ENCODE measurements at regions not wholly inside any gene's neighbourhood (a gene's known extent, or its start where the extent isn't known, plus 50 kb on each side); places are given as distances from the start of the nearest gene placed in this dataset.

DNA sequence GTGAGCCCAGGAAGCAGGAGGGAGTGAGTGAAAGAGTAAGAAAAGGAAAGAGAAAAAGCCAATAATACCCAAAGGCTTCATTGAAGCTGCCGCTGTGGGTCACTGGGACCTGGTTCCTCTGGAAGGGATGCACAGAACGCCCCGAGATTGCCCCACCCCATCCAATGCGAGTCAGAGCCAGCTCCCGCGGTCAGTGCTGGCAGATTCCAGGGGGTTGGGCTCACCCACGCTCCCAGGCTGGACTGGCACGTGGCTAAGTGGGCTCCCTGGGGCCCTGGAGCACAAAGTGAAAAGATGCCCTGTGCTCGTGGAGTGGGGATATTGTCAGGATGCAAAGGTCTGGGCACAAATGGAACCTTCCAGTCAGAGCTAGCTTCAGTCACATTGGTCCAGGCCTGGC is 117.0 kb downstream of the OAT start:
- Histone ChIP-seq H3K36me3 (ENCODE audit: control insufficient read depth, insufficient read depth, low read length) (no peaks in the 10 kb centered on the region), H2AFZ (replicated peaks; ENCODE audit: low read length, poor library complexity) (no peak overlapping the region), H4K20me1 (ENCODE audit: insufficient read depth, low read length) (no peaks in the 10 kb centered on the region), H3K4me3 (ENCODE audit: insufficient read depth, low read depth, low read length) (no peak overlapping the region), H4K91ac (ENCODE audit: insufficient read depth, low read depth, low read length) (no peak overlapping the region), H2AK5ac (ENCODE audit: low read depth, low read length) (no peak overlapping the region), H2BK5ac (ENCODE audit: low read depth, low read length, poor library complexity, severe bottlenecking) (no peak overlapping the region), H2BK15ac (ENCODE audit: low read depth, low read length) (no peak overlapping the region), H3K27ac (ENCODE audit: insufficient read depth, low read length) (no peak overlapping the region), H2BK120ac (ENCODE audit: low read depth, low read length) (no peak overlapping the region), H3K56ac (ENCODE audit: extremely low read depth, insufficient read depth, low read length) (no peak overlapping the region), H3K14ac (replicated peaks; ENCODE audit: low read depth, low read length) (no peak overlapping the region), H3K4me2 (ENCODE audit: low read depth, low read length) (no peak overlapping the region), H3K9ac (ENCODE audit: low read depth, low read length) (no peak overlapping the region), H3K18ac (ENCODE audit: low read depth, low read length) (no peak overlapping the region), H3K79me1 (ENCODE audit: low read depth in 1 of 2, low read length in 2 of 2) (no peaks in the 10 kb centered on the region), H2BK20ac (ENCODE audit: low read depth, low read length) (no peak overlapping the region), H3K9me1 (ENCODE audit: insufficient read depth, low read length) (no peaks in the 10 kb centered on the region), H3K4ac (ENCODE audit: low read depth, low read length) (no peak overlapping the region), H2AK9ac (replicated peaks; ENCODE audit: low read depth, low read length, poor library complexity) (no peak overlapping the region), H4K8ac (ENCODE audit: low read depth in 2 of 2, low read length in 2 of 2) (no peak overlapping the region), H3K9me3 (ENCODE audit: control insufficient read depth, insufficient read depth, low read length) (peaks cover 27% of the 10 kb centered on the region), H4K5ac (ENCODE audit: low read depth, low read length) (no peak overlapping the region), H3K23ac (ENCODE audit: low read depth, low read length) (no peak overlapping the region), H3K27me3 (ENCODE audit: control insufficient read depth, insufficient read depth, low read length) (no peaks in the 10 kb centered on the region), H3K4me1 (ENCODE audit: control insufficient read depth, insufficient read depth, low read length) (no peaks in the 10 kb centered on the region)
- intact Hi-C loops (cut with micrococcal nuclease) (no loop called here), dilution Hi-C loops (cut with HindIII; ENCODE audit: low sequenced_read_pairs, unreplicated experiment) (no loop called here), in situ Hi-C loops (cut with MboI; ENCODE audit: low sequenced_read_pairs) (no loop called here)
- ChIA-PET CTCF (no interaction called here), POLR2A (ENCODE audit: unreplicated experiment) (no interaction called here)
- no CpG with 5 or more reads among the region's 9 CpGs for WGBS, 2 experiments (ENCODE audit: extremely low coverage in 2 of 2, insufficient read length in 1 of 2)
- DNase-seq (no peak), ATAC-seq (ENCODE audit: low read depth) (no peak)
- no peak for TF ChIP-seq RAD21 (IDR thresholded peaks at IDR 0.05; ENCODE audit: low read length)
- TF ChIP-seq, protein P1, sequence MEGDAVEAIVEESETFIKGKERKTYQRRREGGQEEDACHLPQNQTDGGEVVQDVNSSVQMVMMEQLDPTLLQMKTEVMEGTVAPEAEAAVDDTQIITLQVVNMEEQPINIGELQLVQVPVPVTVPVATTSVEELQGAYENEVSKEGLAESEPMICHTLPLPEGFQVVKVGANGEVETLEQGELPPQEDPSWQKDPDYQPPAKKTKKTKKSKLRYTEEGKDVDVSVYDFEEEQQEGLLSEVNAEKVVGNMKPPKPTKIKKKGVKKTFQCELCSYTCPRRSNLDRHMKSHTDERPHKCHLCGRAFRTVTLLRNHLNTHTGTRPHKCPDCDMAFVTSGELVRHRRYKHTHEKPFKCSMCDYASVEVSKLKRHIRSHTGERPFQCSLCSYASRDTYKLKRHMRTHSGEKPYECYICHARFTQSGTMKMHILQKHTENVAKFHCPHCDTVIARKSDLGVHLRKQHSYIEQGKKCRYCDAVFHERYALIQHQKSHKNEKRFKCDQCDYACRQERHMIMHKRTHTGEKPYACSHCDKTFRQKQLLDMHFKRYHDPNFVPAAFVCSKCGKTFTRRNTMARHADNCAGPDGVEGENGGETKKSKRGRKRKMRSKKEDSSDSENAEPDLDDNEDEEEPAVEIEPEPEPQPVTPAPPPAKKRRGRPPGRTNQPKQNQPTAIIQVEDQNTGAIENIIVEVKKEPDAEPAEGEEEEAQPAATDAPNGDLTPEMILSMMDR (conservative IDR thresholded peaks at IDR 0.05; ENCODE audit: low read depth, low read length) = no peak
- TF ChIP-seq BHLHE40 (IDR thresholded peaks at IDR 0.05; ENCODE audit: low read depth, low read length) = no peak
- TF ChIP-seq MAZ (IDR thresholded peaks at IDR 0.05; ENCODE audit: borderline replicate concordance, low read depth, low read length) = no peak
- no peak for TF ChIP-seq RFX5 (IDR thresholded peaks at IDR 0.05; ENCODE audit: low read depth, low read length)
- TF ChIP-seq, protein P2, sequence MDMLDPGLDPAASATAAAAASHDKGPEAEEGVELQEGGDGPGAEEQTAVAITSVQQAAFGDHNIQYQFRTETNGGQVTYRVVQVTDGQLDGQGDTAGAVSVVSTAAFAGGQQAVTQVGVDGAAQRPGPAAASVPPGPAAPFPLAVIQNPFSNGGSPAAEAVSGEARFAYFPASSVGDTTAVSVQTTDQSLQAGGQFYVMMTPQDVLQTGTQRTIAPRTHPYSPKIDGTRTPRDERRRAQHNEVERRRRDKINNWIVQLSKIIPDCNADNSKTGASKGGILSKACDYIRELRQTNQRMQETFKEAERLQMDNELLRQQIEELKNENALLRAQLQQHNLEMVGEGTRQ (IDR thresholded peaks at IDR 0.05; ENCODE audit: low read depth, low read length) = no peak
- TF ChIP-seq FOS (IDR thresholded peaks at IDR 0.05; ENCODE audit: low read depth, low read length) = no peak
- no peak for TF ChIP-seq RCOR1 (IDR thresholded peaks at IDR 0.05; ENCODE audit: insufficient replicate concordance, low read length)
- no peak for TF ChIP-seq MXI1 (IDR thresholded peaks at IDR 0.05; ENCODE audit: borderline replicate concordance, low read depth, low read length)
- no peak for TF ChIP-seq POLR2A (IDR thresholded peaks at IDR 0.05; ENCODE audit: low read depth, low read length)
- no peak for TF ChIP-seq NFE2L2 (IDR thresholded peaks at IDR 0.05; ENCODE audit: low read depth, low read length)
- no peak for TF ChIP-seq CEBPB (IDR thresholded peaks at IDR 0.05; ENCODE audit: low read depth, low read length)
- TF ChIP-seq CHD1 (IDR thresholded peaks at IDR 0.05; ENCODE audit: low read depth, low read length) = no peak
- no peak for TF ChIP-seq SMC3 (IDR thresholded peaks at IDR 0.05; ENCODE audit: low read depth, low read length)
- TF ChIP-seq, protein P3, sequence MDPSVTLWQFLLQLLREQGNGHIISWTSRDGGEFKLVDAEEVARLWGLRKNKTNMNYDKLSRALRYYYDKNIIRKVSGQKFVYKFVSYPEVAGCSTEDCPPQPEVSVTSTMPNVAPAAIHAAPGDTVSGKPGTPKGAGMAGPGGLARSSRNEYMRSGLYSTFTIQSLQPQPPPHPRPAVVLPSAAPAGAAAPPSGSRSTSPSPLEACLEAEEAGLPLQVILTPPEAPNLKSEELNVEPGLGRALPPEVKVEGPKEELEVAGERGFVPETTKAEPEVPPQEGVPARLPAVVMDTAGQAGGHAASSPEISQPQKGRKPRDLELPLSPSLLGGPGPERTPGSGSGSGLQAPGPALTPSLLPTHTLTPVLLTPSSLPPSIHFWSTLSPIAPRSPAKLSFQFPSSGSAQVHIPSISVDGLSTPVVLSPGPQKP (IDR thresholded peaks at IDR 0.05; ENCODE audit: borderline replicate concordance, low read depth, low read length) = no peak
- TF ChIP-seq MAFK (IDR thresholded peaks at IDR 0.05; ENCODE audit: low read depth, low read length) = no peak
- no TSS peak for BruUV-seq (replicated peaks)
